T-cell (primary cell): ENCODE measurements at regions not wholly inside any gene's neighbourhood (a gene's known extent, or its start where the extent isn't known, plus 50 kb on each side); places are given as distances from the start of the nearest gene placed in this dataset.

Experiments used
- ATAC-seq, 4 experiments: fragments of 200-7000 bp in 3 of 4; fragments of 150-1000 bp in 1 of 4; cut with Tn5 transposase; replicated peaks in 1 of 4; 1 replicate in 3 of 4; 2 replicates in 1 of 4; pipeline ENCODE4 v1.10.0; 2021; ENCODE audit warnings: moderate library complexity in 3 of 4, mild to moderate bottlenecking in 2 of 4, moderate number of reproducible peaks in 1 of 4
- CTCF ChIA-PET, 2 donors: fragments of 300-600 bp; sonication (Branson Sonifier 250); formaldehyde crosslinking; loops; one replicate each; lab custom pipeline; 2022; ENCODE audit warnings: antibody characterized with exemption in 2 of 2; lab: Charles Lee
- POLR2A ChIA-PET, 2 donors: fragments of 300-600 bp; sonication (Branson Sonifier 250); formaldehyde crosslinking; loops; one replicate each; lab custom pipeline; 2022; ENCODE audit warnings: antibody characterized with exemption in 2 of 2; lab: Charles Lee
- DNase-seq, 35 experiments: peaks; one replicate each; pipeline versions ENCODE4 v3.0.0 to v3.0.0-alpha.2; 2013 to 2023
- H3K27ac ChIP-seq: one replicate; pipeline ENCODE4 v1.5.1; 2013; ENCODE audit warnings: low read length
- H3K27me3 ChIP-seq, 2 experiments: replicated peaks in 1 of 2; 1 replicate in 1 of 2; 2 replicates in 1 of 2; pipeline versions ENCODE4 v1.6.1 to v1.7.0; 2013; ENCODE audit warnings: low read length in 1 of 2, mixed read lengths in 1 of 2; ENCODE audit not compliant: control insufficient read depth in 2 of 2, insufficient read depth in 2 of 2; ENCODE audit errors: extremely low read depth in 1 of 2
- H3K36me3 ChIP-seq, 2 donors: 1 replicate in 1 of 2; 2 replicates in 1 of 2; pipeline versions ENCODE4 v1.6.1 to v1.7.0; 2013; ENCODE audit warnings: low read length in 1 of 2; ENCODE audit not compliant: control insufficient read depth in 2 of 2, insufficient read depth in 1 of 2; ENCODE audit errors: extremely low read depth in 1 of 2
- H3K4me1 ChIP-seq, 2 experiments: 1 replicate in 1 of 2; 2 replicates in 1 of 2; pipeline versions ENCODE4 v1.6.1 to v1.7.0; 2013; ENCODE audit warnings: low read length in 2 of 2, mixed read lengths in 1 of 2; ENCODE audit not compliant: insufficient read depth in 2 of 2, control insufficient read depth in 1 of 2; ENCODE audit errors: extremely low read depth in 1 of 2
- H3K4me3 ChIP-seq, 2 donors: 1 replicate in 1 of 2; 2 replicates in 1 of 2; pipeline versions ENCODE4 v1.5.1 to v1.7.0; 2013; ENCODE audit warnings: mild to moderate bottlenecking in 2 of 2, low read length in 1 of 2, moderate library complexity in 1 of 2; ENCODE audit not compliant: control insufficient read depth in 1 of 2; ENCODE audit errors: extremely low read depth in 1 of 2
- H3K9me3 ChIP-seq: 2 replicates; pipeline ENCODE4 v1.7.0; 2013
- H3K27ac Mint-ChIP-seq, 2 donors: one replicate each; pipeline ENCODE4 v1.8.0; 2020 to 2021; ENCODE audit warnings: mild to moderate bottlenecking in 2 of 2, mixed read lengths in 2 of 2
- H3K27me3 Mint-ChIP-seq, 2 donors: one replicate each; pipeline ENCODE4 v1.8.0; 2021 to 2022; ENCODE audit warnings: mixed read lengths in 2 of 2
- H3K36me3 Mint-ChIP-seq: one replicate; pipeline ENCODE4 v1.8.0; 2021; ENCODE audit warnings: mixed read lengths
- H3K4me1 Mint-ChIP-seq, 3 donors: one replicate each; pipeline ENCODE4 v1.8.0; 2020 to 2022; ENCODE audit warnings: mixed read lengths in 3 of 3, mild to moderate bottlenecking in 1 of 3
- H3K4me3 Mint-ChIP-seq, 3 donors: one replicate each; pipeline ENCODE4 v1.8.0; 2020 to 2022; ENCODE audit warnings: mild to moderate bottlenecking in 3 of 3, mixed read lengths in 3 of 3, moderate library complexity in 3 of 3
- H3K9me3 Mint-ChIP-seq, 3 donors: one replicate each; pipeline ENCODE4 v1.8.0; 2020 to 2022; ENCODE audit warnings: mixed read lengths in 3 of 3
- whole genome bisulfite sequencing: methylation state at CpG from one replicate; pipeline ENCODE4 v1.1.5; 2013; ENCODE audit warnings: missing lambda C conversion rate; ENCODE audit not compliant: insufficient coverage; 5-methylcytosine and 5-hydroxymethylcytosine counted together

- H3K4me1 ChIP-seq: no peaks in the 10 kb centered on the region
- no peak overlapping the region for H3K27ac Mint-ChIP-seq
- WGBS: 83% methylated on average over 1 of the region's 2 CpGs
- no peak overlapping the region for H3K4me3 Mint-ChIP-seq
- H3K9me3 ChIP-seq: no peaks in the 10 kb centered on the region
- H3K4me1 Mint-ChIP-seq: no peaks in the 10 kb centered on the region
- no peak overlapping the region for H3K4me3 ChIP-seq
- no peaks in the 10 kb centered on the region for H3K27me3 ChIP-seq
- DNase-seq: no peak
- ChIA-PET POLR2A (no interaction called here), CTCF (no interaction called here)
- H3K36me3 Mint-ChIP-seq: no peaks in the 10 kb centered on the region
- no peak overlapping the region for H3K27ac ChIP-seq
- no peaks in the 10 kb centered on the region for H3K36me3 ChIP-seq
- peaks cover 0 to 6% of the 10 kb centered on the region in 2 donors for H3K27me3 Mint-ChIP-seq
- ATAC-seq: no peak
- H3K9me3 Mint-ChIP-seq: no peaks in the 10 kb centered on the region
Measured at GRCh38 chr5:108629779-108630528, 117.7 kb upstream of the FER start.

GRCh38 chr5:108625654-108626053 is 122.0 kb upstream of the FER start:
- ATAC-seq: no peak
- no CpG with 5 or more reads among the region's 2 CpGs for WGBS
- no peak overlapping the region for H3K4me3 ChIP-seq
- Mint-ChIP-seq H3K36me3 (no peaks in the 10 kb centered on the region), H3K27ac (no peak overlapping the region), H3K27me3 (peaks cover 0 to 6% of the 10 kb centered on the region in 2 donors), H3K4me3 (no peak overlapping the region), H3K9me3 (no peaks in the 10 kb centered on the region), H3K4me1 (no peaks in the 10 kb centered on the region)
- CTCF ChIA-PET: interaction anchor here in 1 of 2 donors (0.7 kb wide), 1 partner anchor 37 kb away, joined by 3 read pairs; no protein-coding TSS in a partner anchor
- no peaks in the 10 kb centered on the region for H3K9me3 ChIP-seq
- H3K27ac ChIP-seq: no peak overlapping the region
- POLR2A ChIA-PET: no interaction called here
- no peak for DNase-seq
- H3K36me3 ChIP-seq: no peaks in the 10 kb centered on the region
- no peaks in the 10 kb centered on the region for H3K4me1 ChIP-seq
- no peaks in the 10 kb centered on the region for H3K27me3 ChIP-seq

GRCh38 chr5:108623826-108624225 is 123.9 kb upstream of the FER start:
- H3K4me1 Mint-ChIP-seq: no peaks in the 10 kb centered on the region

GRCh38 chr5:108620516-108620915 is 127.2 kb upstream of the FER start:
- no peak overlapping the region for H3K27ac ChIP-seq
- H3K36me3 Mint-ChIP-seq: no peaks in the 10 kb centered on the region
- H3K27me3 ChIP-seq: peaks cover 0 to 6% of the 10 kb centered on the region in 2 experiments
- H3K4me1 Mint-ChIP-seq: no peaks in the 10 kb centered on the region
- no peaks in the 10 kb centered on the region for H3K36me3 ChIP-seq
- POLR2A ChIA-PET: interaction anchor here in 1 of 2 donors (0.6 kb wide), 1 partner anchor 1950 kb away, joined by 3 read pairs; no protein-coding TSS in a partner anchor
- H3K9me3 ChIP-seq: no peaks in the 10 kb centered on the region
- CTCF ChIA-PET: no interaction called here
- ATAC-seq (no peak), DNase-seq (no peak)
- no peaks in the 10 kb centered on the region for H3K4me1 ChIP-seq
- no peak overlapping the region for H3K4me3 Mint-ChIP-seq
- no peak overlapping the region for H3K4me3 ChIP-seq
- 93% methylated on average over 4 of the region's 6 CpGs for WGBS
- H3K27ac Mint-ChIP-seq: no peak overlapping the region
- H3K9me3 Mint-ChIP-seq: peaks cover 0 to 3% (median 3%) of the 10 kb centered on the region in 3 donors
- peaks cover 3 to 13% of the 10 kb centered on the region in 2 donors for H3K27me3 Mint-ChIP-seq

More at GRCh38 chr5:108623826-108624225, 123.9 kb upstream of the FER start:
- ATAC-seq (no peak), DNase-seq (no peak)
- no peak overlapping the region for H3K27ac Mint-ChIP-seq
- Histone ChIP-seq H3K9me3 (no peaks in the 10 kb centered on the region), H3K36me3 (no peaks in the 10 kb centered on the region), H3K4me3 (no peak overlapping the region), H3K27me3 (no peaks in the 10 kb centered on the region), H3K27ac (no peak overlapping the region), H3K4me1 (no peaks in the 10 kb centered on the region)
- H3K9me3 Mint-ChIP-seq: no peaks in the 10 kb centered on the region
- H3K4me3 Mint-ChIP-seq: no peak overlapping the region
- ChIA-PET CTCF (no interaction called here), POLR2A (no interaction called here)
- H3K27me3 Mint-ChIP-seq: peaks cover 0 to 4% of the 10 kb centered on the region in 2 donors
- no peaks in the 10 kb centered on the region for H3K36me3 Mint-ChIP-seq

GRCh38 chr5:108619815-108620214 is 127.9 kb upstream of the FER start:
- peaks cover 0 to 6% of the 10 kb centered on the region in 2 experiments for H3K27me3 ChIP-seq
- WGBS: 88% methylated on average over 10 of the region's 10 CpGs
- no peak for DNase-seq
- peaks cover 0 to 4% (median 3%) of the 10 kb centered on the region in 3 donors for H3K9me3 Mint-ChIP-seq
- H3K27me3 Mint-ChIP-seq: peaks cover 3 to 11% of the 10 kb centered on the region in 2 donors
- no peaks in the 10 kb centered on the region for H3K36me3 ChIP-seq
- no peak overlapping the region for H3K4me3 Mint-ChIP-seq
- H3K4me1 Mint-ChIP-seq: no peaks in the 10 kb centered on the region
- ChIA-PET POLR2A (no interaction called here), CTCF (interaction anchor here in 1 of 2 donors (0.8 kb wide), 1 partner anchor 684 kb away, joined by 8 read pairs; no protein-coding TSS in a partner anchor)
- no peaks in the 10 kb centered on the region for H3K4me1 ChIP-seq
- H3K4me3 ChIP-seq: no peak overlapping the region
- no peak for ATAC-seq
- H3K27ac Mint-ChIP-seq: no peak overlapping the region
- no peaks in the 10 kb centered on the region for H3K9me3 ChIP-seq
- H3K36me3 Mint-ChIP-seq: no peaks in the 10 kb centered on the region
- H3K27ac ChIP-seq: no peak overlapping the region

- no peaks in the 10 kb centered on the region for H3K4me1 Mint-ChIP-seq
- DNase-seq: no peak
- POLR2A ChIA-PET: no interaction called here
- Histone ChIP-seq H3K9me3 (no peaks in the 10 kb centered on the region), H3K27me3 (peaks cover 0 to 6% of the 10 kb centered on the region in 2 experiments), H3K4me3 (no peak overlapping the region), H3K36me3 (no peaks in the 10 kb centered on the region), H3K4me1 (no peaks in the 10 kb centered on the region), H3K27ac (no peak overlapping the region)
- H3K36me3 Mint-ChIP-seq: no peaks in the 10 kb centered on the region
- H3K27me3 Mint-ChIP-seq: peaks cover 5 to 14% of the 10 kb centered on the region in 2 donors
- peaks cover 0 to 6% (median 4%) of the 10 kb centered on the region in 3 donors for H3K9me3 Mint-ChIP-seq
- no peak overlapping the region for H3K4me3 Mint-ChIP-seq
- CTCF ChIA-PET: interaction anchor here in 1 of 2 donors (1.6 kb wide), 1 partner anchor 357 kb away, joined by 3 read pairs; no protein-coding TSS in a partner anchor
- no peak overlapping the region for H3K27ac Mint-ChIP-seq
- ATAC-seq: no peak
- 69% methylated on average over 2 of the region's 8 CpGs for WGBS
Measured at GRCh38 chr5:108617467-108618435, 129.9 kb upstream of the FER start.
